GM19438 (cell line): ENCODE measurements at regions not wholly inside any gene's neighbourhood (a gene's known extent, or its start where the extent isn't known, plus 50 kb on each side); places are given as distances from the start of the nearest gene placed in this dataset.

Source experiments
- ATAC-seq: cut with Tn5 transposase; IDR thresholded peaks from one replicate; pipeline ENCODE4 v1.9.1; 2021; ENCODE audit warnings: low read depth; ENCODE audit not compliant: unreplicated experiment

DNA sequence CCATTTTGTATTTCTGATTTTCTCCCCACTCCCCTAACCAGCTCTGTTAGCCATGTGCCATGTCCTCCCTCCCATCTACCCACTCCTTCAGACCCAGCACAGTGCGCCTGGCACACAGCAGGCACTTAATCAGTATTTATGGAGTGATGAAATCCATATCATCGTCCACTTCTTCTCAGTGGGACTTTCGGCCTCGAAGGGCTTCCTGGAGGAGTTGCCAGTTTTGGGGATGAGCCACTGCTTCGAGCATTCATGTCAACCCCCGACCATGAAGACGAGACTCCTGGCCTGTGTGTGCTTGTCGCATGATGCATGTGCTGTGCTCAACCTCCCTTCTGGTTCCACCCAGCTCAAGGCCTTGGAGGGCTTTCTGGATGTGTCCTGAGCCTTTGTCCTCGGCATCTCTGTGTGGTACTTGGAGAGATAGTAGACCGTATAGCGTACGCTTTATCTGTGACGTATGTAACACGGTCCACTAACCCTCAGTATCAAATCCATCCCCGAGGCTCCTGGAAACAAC, 119.5 kb upstream of the RTL1 start:
- no peak for ATAC-seq

DNA sequence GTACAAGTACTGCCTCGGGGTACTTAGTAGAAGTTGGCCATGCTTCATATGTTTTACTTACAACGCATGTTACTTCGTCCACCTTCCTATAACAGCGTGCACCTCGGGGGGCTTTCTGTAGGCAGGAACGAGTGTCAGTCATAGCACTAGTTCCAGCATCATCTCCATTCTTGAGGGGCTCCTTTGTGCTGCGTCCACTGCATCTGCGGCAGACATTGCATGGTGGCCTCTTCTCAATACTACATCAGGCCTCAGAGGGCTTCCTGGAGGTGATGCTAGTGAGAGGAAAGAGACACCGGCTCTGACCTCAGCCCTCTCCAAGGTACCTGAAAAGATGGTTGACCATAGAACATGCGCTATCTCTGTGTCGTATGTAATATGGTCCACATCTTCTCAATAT, 121.2 kb upstream of the RTL1 start:
- no peak for ATAC-seq

GRCh38 chr14:101025131-101025530, 121.6 kb upstream of the RTL1 start:
- ATAC-seq = no peak

- ATAC-seq = no peak
Measured at GRCh38 chr14:101025696-101026095, 122.2 kb upstream of the RTL1 start.

DNA sequence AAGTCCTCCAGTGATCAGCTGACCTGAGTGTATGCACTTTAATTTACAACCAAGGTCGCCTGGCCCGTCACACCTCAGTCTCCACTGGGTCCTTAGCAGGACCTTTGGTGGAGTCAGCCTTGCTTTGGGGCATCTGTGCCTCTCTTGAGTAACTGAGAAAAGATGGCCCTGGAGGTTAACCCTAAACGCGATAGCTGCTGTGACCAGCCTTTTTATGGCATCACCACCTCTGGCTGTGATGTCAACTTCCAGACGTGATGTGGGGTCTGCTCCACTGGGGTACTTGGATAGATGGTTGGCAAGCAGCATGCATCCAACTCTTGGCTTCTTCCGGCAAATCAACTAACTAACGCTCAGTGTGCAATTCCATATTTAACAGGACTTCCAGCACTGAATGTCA, 122.8 kb upstream of the RTL1 start:
- no peak for ATAC-seq

GRCh38 chr14:101027291-101027690, 123.8 kb upstream of the RTL1 start:
- ATAC-seq = no peak

- no peak for ATAC-seq
Measured at GRCh38 chr14:101027966-101028365, 124.4 kb upstream of the RTL1 start.

DNA sequence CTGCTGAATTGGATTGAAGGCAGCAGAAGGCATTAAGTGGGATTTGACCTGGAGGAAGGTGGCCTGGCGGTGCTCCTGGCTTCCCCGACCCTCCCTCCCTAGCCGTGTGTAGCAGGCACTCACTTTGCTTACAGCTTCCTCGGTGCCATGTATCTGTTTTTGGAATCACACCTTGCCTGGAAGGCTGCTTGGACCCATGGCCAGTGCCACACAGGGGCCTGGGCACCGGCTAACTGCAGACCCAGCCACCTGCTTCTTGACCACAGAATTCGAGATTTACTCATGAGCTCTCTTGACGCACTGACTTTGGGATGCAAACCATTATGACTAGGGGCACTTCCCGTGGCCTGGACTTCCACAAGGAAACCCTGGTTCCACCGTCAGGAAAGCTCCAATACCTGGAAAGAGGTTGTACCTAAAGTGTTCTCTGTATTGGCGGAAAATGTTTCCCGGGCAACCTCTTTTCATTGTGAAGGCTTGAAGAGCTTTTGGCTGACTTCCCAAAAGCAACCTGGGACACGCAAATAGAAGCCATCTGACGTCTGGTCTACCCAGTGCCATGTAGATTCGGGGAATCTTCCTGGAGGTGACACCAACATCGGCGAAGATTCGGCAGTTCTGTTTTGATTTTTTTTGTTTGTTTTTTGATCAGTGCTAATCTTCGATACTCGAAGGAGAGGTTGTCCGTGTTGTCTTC, 125.6 kb upstream of the RTL1 start:
- no peak for ATAC-seq

DNA sequence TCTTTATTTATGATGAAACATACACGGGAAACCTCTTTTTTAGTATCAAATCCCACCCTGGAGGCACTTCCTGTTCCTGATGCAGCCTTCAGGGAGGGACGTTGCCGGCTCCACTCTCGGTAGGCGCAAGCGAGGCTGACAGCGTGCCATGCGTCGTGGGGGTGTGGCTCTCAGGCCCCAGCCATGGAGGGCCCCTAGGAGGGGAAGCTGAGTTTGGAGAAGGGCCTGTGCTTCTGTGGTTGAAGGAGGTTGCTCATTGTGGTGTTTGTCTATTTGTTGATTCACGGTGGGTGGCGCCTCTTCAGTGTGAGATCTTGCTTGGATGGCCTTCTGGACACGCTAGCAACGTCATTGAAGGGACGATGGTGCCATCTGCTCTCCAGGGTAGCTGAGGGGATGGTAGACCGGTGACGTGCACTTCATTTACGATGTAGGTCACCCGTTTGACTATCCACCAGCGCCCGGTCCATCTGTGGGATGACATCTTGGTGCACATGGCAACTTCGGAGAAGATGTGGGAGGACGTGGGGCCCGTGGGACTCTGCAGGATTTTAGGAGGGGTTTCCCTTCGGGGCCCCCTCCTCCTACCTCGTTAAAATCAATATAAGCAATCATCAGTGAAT, 126.3 kb upstream of the RTL1 start:
- ATAC-seq = no peak

DNA sequence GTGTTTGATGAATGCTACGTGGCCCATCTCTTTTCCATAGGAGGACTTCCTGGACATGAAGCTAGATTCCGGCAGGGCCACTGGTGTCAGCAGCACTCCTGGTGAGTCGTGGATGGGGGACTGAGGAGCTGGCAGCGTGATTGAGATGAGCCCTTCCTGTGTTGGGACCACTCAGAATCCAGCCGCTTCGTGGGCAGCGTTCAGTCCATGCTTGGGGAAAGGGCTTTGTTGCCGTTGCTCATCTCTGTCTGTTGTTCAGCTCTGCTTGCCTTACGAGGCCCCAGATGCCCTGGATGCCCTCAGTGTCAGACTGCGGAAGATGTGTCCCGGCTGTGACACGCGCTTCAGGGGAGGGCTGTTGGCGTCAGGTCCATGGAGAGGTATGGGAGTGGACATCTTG, 127.1 kb upstream of the RTL1 start:
- no peak for ATAC-seq

GRCh38 chr14:101031186-101031585, 127.7 kb upstream of the RTL1 start:
- ATAC-seq = no peak

DNA sequence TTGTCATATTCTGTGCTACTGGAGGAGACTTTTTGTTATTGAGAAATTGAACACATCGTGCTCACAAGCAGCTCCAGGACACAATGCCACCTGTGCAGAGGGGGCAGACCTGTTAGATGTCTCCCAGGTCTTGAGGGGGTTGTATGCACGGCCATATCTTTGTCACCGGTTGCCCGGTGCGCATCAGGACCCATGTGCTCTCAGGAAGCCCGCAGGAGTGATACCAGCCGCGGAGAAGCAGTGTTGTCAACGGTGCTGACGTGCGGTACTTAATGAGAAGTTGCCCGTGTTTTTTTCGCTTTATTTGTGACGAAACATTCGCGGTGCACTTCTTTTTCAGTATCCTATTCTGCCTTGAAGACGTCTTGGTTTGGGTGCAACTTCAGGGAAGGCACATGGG, 128.2 kb upstream of the RTL1 start:
- no peak for ATAC-seq

DNA sequence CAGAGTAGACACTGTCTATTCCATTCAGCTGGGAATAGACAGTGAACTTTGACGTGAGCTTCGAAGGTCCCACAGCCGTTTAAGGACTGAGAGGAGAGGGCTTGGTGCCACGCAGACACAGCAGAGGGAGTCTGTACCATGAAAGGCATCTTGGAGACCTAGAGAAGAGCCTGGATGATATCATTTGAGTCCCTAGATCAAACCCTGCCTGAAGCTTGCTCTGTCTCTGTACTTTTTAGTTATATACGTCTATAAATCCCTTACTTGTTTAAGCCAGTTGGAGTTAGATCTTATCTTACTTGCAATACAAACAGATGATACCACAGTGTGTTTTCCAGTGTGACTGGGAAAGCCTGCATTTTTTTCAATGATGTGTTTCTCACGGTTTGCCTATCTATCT, 128.9 kb upstream of the RTL1 start:
- no peak for ATAC-seq

GRCh38 chr14:101033006-101033405, 129.5 kb upstream of the RTL1 start:
- ATAC-seq = no peak

DNA sequence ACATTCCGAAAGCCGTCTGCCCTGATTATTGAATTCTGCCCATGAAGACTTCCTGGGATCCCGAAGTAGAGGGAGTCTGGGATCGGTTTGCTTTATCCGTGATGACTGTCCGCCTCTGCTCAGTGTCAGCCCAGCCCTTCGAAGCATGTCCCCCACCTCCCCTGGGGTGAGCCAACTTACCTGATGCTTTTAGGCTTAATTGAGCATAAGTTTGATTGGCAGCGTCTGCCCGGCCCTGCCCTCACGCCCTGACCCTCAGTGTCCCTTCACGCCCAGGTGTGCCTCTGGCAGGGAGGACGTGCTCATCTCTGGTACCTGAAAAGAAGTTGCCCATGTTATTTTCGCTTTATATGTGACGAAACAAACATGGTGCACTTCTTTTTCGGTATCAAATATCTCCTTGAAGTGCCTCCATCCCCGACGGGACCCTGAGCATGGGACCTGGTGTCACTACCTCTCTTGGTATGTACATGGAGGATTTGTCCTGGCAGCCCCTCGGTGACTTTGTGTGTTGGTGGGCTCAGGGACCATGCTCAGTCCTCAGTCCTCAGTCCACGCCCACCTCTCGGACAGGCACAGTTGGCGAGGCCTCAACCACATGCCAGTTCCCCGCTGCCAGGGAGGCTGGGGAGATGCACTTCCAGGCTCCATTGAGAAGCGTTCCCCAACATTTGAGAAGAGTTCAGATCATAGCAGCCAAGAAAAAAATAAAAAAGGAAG, 130.1 kb upstream of the RTL1 start:
- ATAC-seq = no peak

DNA sequence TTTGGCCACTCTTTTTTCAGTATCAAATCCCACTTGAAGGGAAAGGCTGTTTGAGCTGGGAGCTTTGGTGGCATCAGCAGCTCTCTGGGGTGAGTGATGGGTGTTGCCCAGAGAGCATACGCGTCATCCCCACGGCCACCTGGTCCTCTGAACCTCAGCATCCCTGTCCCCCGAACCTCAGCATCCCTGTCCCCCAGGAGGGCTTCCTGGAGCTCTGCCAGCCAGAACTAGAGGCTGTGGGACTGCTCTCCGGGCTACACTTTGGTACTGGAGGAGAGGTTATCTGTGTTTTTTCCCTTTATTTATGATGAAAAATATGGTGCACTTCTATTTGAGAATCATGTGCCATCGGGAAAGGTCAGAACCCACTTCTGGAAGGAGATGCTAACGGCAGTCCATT, 131.5 kb upstream of the RTL1 start:
- no peak for ATAC-seq

- ATAC-seq = no peak
Measured at GRCh38 chr14:101035466-101036225, 132.1 kb upstream of the RTL1 start.

GRCh38 chr14:101037021-101037817, 133.7 kb upstream of the RTL1 start:
- no peak for ATAC-seq

DNA sequence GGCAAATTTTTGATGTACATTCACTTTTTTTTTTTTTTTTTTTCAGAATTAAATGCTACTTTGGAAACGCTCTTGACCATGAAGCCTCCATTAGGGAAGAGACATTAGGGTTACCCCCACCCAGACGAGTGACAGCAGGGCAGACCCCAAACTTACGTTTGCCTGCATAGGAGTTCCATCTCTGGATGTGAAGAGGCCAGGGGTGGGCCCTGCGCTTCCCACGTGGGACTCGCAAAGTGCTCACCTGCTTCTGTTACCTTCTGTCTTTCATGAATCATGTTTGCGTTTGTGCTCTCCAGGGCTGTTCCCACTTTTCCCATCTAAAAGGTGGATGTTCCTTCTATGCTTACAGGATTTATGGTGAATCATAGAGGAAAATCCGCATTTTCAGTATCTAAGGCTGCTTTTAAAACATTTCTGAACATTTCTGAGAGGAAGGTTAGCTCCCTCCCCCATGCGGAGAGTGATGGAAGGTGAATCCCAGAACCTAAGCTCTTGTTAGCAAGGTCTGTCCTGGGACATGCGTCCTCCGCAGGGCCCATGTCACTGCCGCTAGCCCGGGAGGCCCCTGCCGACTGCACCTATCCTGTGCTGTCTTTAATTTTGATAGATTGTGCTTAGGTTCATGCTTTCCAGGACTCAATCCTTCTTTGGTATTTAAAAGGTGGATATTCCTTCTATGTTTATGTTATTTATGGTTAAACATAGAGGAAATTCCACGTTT, 135.7 kb upstream of the RTL1 start:
- ATAC-seq = no peak

DNA sequence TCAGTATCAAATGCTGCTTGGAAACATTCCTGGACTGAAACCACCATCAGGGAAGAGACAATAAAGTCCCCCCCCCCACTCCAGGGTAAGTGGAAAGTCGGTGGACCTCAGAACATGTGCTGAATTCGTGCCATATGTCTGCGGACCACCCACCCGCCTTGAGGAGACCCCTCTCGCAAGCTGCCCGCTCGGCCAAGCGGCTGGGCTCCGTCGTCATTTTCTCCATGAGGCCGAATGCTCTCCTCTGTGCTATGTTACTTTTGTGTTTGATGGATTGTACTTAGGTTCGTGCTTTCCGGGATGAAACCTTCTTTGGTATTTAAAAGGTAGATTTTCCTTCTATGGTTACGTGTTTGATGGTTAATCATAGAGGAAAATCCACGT, 136.2 kb upstream of the RTL1 start:
- no peak for ATAC-seq
